Coronary artery (tissue), 2 donors: ENCODE measurements at regions not wholly inside any gene's neighbourhood (a gene's known extent, or its start where the extent isn't known, plus 50 kb on each side); places are given as distances from the start of the nearest gene placed in this dataset.

Experiments
- DNase-seq: peaks from one replicate; pipeline ENCODE4 v3.0.0-alpha.2; 2017; ENCODE audit warnings: low spot score
- H3K27ac ChIP-seq, 2 donors: fragments of 200-600 bp; sonication (generic); one replicate each; pipeline ENCODE4 v1.5.1; 2016 to 2019
- H3K4me3 ChIP-seq: fragments of 200-600 bp; sonication (generic); 2 replicates; pipeline ENCODE4 v1.5.1; 2016; ENCODE audit warnings: mild to moderate bottlenecking, moderate library complexity
- TF ChIP-seq, protein P1 (sequence below): fragments of 200-600 bp; sonication (generic); IDR thresholded peaks from one replicate; pipeline ENCODE4 v1.5.1; 2019; ENCODE audit warnings: antibody characterized with exemption

DNA sequence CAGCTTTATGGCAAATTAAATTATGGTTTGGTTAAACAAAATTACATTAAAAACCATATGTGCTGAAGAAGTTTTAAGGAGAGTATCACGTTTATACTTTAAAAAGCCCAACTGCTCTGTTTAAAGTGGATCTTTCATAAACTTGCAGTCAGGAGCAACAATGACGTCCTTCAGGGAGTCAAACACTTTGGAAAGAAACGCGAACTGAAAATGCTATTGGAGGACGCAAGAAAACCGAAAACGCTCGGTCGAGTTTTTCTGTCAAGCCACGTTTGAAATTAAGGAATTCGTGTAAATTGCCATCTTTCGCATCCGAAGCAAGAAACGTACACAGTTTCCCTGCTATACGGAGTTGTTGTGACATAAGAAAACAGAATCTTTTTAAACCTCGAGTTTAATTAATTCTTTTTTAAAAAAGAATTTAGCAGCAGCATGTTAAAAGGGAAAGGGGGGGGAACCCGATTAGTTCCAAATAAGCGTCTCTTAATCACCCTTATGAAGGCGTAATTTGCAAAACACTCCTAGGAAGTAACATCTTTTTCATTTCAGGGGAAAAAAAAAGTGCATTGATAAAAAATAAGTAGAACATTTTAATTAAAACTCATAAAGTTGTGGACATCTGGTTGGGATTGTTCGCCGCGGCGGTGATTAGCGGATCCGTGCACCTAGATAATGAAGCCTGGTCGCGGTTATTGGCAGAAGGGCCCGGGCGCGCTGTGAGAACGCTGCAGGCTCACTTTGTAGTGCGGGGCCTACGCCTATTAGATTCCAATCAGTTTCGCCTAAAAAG, 295.4 kb downstream of the TFAP2C start:
- H3K27ac ChIP-seq, result no peak overlapping the region
- TF ChIP-seq, protein P1, sequence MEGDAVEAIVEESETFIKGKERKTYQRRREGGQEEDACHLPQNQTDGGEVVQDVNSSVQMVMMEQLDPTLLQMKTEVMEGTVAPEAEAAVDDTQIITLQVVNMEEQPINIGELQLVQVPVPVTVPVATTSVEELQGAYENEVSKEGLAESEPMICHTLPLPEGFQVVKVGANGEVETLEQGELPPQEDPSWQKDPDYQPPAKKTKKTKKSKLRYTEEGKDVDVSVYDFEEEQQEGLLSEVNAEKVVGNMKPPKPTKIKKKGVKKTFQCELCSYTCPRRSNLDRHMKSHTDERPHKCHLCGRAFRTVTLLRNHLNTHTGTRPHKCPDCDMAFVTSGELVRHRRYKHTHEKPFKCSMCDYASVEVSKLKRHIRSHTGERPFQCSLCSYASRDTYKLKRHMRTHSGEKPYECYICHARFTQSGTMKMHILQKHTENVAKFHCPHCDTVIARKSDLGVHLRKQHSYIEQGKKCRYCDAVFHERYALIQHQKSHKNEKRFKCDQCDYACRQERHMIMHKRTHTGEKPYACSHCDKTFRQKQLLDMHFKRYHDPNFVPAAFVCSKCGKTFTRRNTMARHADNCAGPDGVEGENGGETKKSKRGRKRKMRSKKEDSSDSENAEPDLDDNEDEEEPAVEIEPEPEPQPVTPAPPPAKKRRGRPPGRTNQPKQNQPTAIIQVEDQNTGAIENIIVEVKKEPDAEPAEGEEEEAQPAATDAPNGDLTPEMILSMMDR, result no peak
- peak overlapping the region; percentile 49 for H3K4me3 ChIP-seq
- DNase-seq, result no peak

DNA sequence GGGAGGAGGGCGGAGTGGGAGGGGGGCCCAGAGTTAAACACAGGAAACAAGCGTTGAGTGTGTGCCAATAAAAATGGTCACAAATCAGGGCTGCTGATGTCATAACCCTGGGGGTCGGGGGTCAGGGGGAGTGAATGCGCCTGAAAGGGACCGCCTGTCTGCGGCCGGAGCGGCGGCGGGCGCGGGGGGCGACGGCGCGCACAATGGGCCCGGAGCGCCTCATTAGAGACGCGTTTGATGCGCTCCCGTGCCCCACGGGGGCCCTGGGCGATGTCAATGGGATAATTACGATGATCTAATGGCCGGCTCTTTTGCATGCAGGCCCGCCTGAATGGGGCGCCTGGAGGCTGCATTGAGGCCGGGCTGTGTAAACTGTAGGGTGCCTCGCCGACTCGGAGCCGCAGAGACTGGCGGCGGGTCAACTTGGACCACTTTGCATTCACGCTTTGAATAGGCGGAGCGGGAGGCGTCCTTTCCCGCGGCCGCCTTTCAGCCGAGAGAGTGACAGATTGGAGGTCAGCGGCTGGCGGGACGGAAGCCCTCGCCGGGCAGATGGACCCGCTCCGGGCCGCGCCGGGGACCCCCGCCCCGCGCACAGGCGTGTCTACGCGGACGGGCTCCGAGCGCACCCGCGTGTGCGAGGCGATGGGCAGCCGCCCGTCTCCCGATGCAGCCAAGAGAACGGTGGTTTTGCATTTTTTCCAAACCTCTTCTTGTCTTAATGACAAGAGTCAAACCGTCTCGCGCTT, 296.1 kb downstream of the TFAP2C start:
- peak overlapping the region; percentile 49 for H3K4me3 ChIP-seq
- DNase-seq, result no peak
- TF ChIP-seq, protein P1, result no peak
- H3K27ac ChIP-seq, result no peak overlapping the region

DNA sequence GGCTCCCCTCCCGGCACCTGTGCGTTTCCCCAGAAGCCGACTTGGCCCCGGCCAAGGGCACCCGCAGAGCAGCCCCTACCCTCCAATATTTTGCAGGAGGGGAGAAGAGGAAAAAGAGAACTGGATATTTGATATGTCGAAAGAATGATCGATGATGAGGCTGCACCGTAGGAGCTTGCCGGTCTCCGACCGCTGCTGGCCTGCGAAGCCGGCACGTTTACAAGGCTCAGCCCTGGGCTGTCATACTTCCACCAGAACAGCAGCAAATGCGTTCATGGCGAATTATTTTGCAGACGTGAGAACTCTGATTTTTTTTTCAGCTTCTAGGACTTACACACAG, 296.7 kb downstream of the TFAP2C start:
- TF ChIP-seq, protein P1, result no peak
- DNase-seq, result no peak
- H3K4me3 ChIP-seq, result peak overlapping the region; percentile 49
- no peak overlapping the region for H3K27ac ChIP-seq

DNA sequence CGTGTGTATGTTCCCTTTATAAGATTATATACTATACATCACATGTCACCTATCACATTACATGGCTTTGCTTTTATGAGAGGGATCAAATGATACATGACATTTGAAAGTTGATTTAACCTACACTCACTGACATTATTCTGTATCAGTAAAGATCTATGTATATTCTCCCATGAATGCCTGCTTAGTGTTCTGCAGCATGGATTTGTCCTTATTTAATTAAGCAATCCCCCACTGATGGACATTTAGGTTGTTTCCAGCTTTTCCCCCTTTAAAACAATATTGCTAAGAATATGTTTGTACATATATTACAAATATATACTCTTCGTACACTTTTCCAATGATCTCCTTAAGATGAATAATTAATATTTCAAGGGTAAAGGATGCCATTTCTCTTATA, 297.4 kb downstream of the TFAP2C start:
- H3K4me3 ChIP-seq, result no peak overlapping the region
- H3K27ac ChIP-seq, result no peak overlapping the region
- DNase-seq, result no peak
- TF ChIP-seq, protein P1, result no peak

DNA sequence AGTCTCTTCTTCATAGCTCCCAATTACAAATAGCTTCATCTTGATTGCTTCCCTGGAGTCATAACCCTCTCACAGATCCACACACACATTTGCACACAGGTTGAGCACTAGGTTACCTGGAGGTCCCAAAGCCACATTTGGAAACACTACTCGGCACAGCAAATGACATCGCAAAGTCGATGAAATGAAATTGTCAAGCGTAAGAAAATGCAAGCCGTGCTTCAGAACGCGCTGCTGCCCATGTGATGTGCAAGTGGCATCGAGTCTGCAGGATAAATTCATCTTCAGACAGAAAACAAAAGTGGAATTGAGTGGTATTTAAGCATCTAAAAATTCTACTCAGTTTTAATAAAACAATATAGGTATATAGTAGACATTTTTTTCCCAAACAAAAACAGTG, 298.0 kb downstream of the TFAP2C start:
- H3K27ac ChIP-seq, result no peak overlapping the region

GRCh38 chr20:56928007-56928406, 298.9 kb downstream of the TFAP2C start:
- Histone ChIP-seq H3K27ac (no peak overlapping the region), H3K4me3 (no peak overlapping the region)
- no peak for DNase-seq
- TF ChIP-seq, protein P1, result no peak

More for the DNA sequence above, 298.0 kb downstream of the TFAP2C start:
- DNase-seq, result no peak
- TF ChIP-seq, protein P1, result no peak
- no peak overlapping the region for H3K4me3 ChIP-seq

DNA sequence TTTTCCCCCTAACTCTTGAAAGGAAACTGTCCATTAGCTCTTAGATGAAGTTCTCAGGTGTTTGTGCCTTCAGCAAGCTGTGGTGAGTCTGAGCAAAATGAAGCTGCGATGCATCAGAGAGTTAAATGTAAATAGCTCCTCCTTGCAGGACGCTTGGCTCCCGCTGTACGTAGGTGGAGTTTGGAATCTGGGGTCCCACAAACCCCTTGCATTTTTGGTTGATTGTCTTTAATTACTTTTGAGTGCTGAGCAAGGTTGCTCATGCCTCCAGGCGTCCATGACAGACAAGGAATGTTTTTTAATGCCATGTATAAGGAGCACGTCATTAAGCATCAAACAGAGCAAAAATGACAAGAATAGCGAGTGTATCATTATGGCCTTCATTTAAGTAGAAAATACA, 300.5 kb downstream of the TFAP2C start:
- DNase-seq, result no peak
- H3K4me3 ChIP-seq, result no peak overlapping the region
- TF ChIP-seq, protein P1, result no peak

More for the DNA sequence above, 300.5 kb downstream of the TFAP2C start:
- H3K27ac ChIP-seq, result no peak overlapping the region
